ENCODE measurements at regions not wholly inside any gene's neighbourhood (a gene's known extent, or its start where the extent isn't known, plus 50 kb on each side); places are given as distances from the start of the nearest gene placed in this dataset.

DNA sequence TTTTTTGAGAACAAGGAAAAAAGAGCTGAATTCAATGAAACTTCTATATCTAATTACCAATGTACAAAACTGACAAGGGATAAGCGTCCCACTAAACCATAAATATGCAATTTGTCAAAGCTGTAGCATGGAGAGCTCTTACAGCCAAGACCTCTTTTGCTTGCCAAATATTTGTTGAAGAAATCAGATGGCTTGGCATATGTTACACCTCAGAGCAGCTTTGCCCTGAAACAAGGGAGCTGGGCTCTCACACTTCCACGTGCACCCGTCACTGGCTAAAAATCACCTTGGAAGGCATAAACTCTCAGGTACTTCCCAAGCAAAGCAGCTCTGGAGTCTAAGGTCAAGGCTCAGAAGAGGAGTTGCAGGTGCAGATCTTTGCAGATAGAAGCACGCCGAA lies 324.7 kb upstream of the SLCO3A1 start:
- Mint-ChIP-seq H3K27ac (no peak overlapping the region), H3K9me3 (ENCODE audit: insufficient read depth) (no peaks in the 10 kb centered on the region), H3K36me3 (ENCODE audit: low read depth) (no peaks in the 10 kb centered on the region), H3K27me3 (ENCODE audit: low read depth) (peaks cover 12% of the 10 kb centered on the region), H3K4me1 (ENCODE audit: low read depth) (peaks cover 17% of the 10 kb centered on the region), H3K4me3 (no peak overlapping the region)
- no peak for DNase-seq
- ChIA-PET CTCF (interaction anchor here (1.2 kb wide), 1 partner anchor 226 kb away, joined by 3 read pairs; no protein-coding TSS in a partner anchor), POLR2A (no interaction called here)
- no peak for ATAC-seq

DNA sequence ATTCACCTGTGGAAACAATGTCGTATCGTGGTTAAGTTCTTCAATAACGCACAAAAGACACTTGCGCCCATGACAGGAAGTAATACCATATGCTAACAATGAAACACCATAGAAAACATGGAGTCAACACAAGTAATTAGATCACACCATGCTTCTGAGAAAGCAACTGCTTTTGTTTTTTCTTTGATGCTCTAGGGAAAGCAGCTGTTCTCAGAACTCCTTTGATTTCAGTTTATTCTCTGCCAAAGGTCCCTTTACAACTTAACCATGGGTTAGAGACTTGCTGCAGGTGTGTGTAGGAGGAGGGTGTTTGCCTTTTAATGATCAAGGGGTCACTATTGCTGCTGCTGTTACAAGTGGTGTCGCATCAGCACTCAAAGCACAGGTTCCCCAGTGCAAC lies 324.0 kb upstream of the SLCO3A1 start:
- ATAC-seq = no peak
- H3K27me3 Mint-ChIP-seq (ENCODE audit: low read depth) = peaks cover 8% of the 10 kb centered on the region
- ChIA-PET CTCF (interaction anchor here (1.2 kb wide), 1 partner anchor 227 kb away, joined by 3 read pairs; no protein-coding TSS in a partner anchor), POLR2A (no interaction called here)
- H3K9me3 Mint-ChIP-seq (ENCODE audit: insufficient read depth) = no peaks in the 10 kb centered on the region
- no peak overlapping the region for H3K4me3 Mint-ChIP-seq
- H3K4me1 Mint-ChIP-seq (ENCODE audit: low read depth) = peaks cover 10% of the 10 kb centered on the region
- no peak for DNase-seq
- no peak overlapping the region for H3K27ac Mint-ChIP-seq
- no peaks in the 10 kb centered on the region for H3K36me3 Mint-ChIP-seq (ENCODE audit: low read depth)

DNA sequence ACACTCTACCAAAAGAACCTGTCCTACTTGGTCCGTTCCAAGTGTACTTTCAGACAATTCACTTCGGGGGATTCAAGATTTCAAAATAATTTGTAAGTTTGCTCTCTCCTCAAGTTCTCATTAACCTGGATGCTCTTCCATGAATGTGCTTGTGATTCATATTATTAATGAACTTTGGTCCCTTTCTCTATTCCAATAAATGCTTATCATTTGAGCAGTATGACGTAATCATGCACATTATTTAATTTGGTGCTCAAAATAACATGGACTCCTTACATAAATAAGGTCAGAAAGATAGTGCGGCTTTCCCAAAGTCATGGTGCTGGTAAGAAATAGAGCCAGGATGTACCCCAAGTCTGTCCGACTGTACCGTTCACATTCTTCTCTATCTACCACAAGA lies 323.2 kb upstream of the SLCO3A1 start:
- DNase-seq = no peak
- Mint-ChIP-seq H3K36me3 (ENCODE audit: low read depth) (no peaks in the 10 kb centered on the region), H3K4me3 (no peak overlapping the region), H3K27ac (no peak overlapping the region), H3K4me1 (ENCODE audit: low read depth) (peaks cover 10% of the 10 kb centered on the region), H3K27me3 (ENCODE audit: low read depth) (peaks cover 12% of the 10 kb centered on the region), H3K9me3 (ENCODE audit: insufficient read depth) (no peaks in the 10 kb centered on the region)
- ATAC-seq = no peak
- CTCF ChIA-PET = interaction anchor here (1.2 kb wide), 1 partner anchor 228 kb away, joined by 3 read pairs; no protein-coding TSS in a partner anchor
- POLR2A ChIA-PET = no interaction called here

DNA sequence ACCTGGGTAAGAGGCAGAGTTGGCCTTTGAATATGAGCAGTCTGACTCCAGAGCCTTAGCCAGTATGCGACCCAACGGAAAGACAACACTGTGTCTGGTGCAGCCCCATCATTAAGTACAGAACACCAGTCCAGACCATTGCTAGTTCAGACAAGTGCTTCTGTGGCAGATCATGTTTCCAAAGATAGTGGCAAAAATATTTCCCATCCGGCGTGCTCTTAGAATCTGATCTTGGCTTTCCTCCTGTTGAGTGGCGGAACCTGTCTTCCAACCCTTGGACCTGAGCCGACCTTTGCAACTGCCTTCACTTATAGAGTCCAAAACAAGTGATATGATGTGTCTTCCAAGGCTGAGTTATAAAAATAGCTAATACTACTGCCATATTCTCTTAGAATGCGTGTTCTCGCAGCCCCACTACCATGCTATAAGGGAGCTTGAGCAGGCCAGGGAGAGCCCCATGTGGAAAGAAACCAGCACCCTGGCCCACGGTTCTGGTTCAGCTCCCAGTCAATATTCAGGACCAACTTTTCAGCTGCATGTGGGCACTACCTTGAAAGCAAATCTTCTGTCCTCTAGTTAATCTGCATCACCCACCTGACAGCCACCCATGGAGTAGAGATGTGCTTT lies 322.4 kb upstream of the SLCO3A1 start:
- no peak for DNase-seq
- H3K27ac Mint-ChIP-seq = no peak overlapping the region
- no peaks in the 10 kb centered on the region for H3K9me3 Mint-ChIP-seq (ENCODE audit: insufficient read depth)
- ATAC-seq = no peak
- H3K4me1 Mint-ChIP-seq (ENCODE audit: low read depth) = peaks cover 10% of the 10 kb centered on the region
- ChIA-PET CTCF (no interaction called here), POLR2A (no interaction called here)
- H3K4me3 Mint-ChIP-seq = no peak overlapping the region
- no peaks in the 10 kb centered on the region for H3K36me3 Mint-ChIP-seq (ENCODE audit: low read depth)
- H3K27me3 Mint-ChIP-seq (ENCODE audit: low read depth) = peaks cover 12% of the 10 kb centered on the region

DNA sequence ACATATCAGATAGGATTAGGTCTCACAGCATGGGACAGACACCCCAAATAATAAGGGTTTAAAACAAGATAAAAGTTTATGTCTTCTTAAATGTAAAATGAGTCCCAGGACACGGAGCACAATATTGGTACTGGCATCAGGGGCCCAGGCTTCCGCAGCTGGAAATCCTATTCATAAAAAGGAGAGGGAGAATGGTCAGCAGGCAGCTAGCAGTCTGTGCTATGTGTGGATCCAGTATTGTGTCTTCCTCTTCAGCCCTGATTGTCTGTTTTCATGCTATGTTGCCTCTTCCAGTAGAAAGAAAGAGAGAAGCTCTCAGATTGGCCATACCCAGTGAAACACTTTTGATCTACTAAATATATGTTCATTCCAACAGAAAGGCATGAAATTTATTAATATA lies 319.3 kb upstream of the SLCO3A1 start:
- POLR2A ChIA-PET = no interaction called here
- Mint-ChIP-seq H3K36me3 (ENCODE audit: low read depth) (no peaks in the 10 kb centered on the region), H3K4me1 (ENCODE audit: low read depth) (peaks cover 7% of the 10 kb centered on the region), H3K27ac (no peak overlapping the region), H3K9me3 (ENCODE audit: insufficient read depth) (no peaks in the 10 kb centered on the region), H3K4me3 (no peak overlapping the region), H3K27me3 (ENCODE audit: low read depth) (peaks cover 6% of the 10 kb centered on the region)
- CTCF ChIA-PET = no interaction called here
- no peak for ATAC-seq
- DNase-seq = no peak

DNA sequence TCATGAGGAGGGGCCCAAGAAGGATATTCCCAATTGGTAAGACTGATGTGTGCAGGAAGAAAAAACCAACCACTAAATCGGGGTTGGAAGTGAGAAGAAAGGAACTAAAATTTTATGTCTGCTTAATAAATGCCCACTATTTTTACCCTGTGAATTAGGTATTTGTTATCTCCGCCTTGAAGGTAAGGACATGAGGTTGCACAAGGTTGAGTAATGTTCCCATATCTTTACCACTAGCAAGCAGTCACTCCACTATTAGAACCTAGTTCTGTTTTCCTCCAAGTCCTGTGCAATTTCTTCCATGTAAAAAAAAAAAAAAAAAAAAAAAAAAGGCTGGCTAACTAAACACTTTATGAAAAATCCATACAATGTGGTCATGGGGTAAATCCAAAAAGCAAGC lies 318.5 kb upstream of the SLCO3A1 start:
- Mint-ChIP-seq H3K27ac (no peak overlapping the region), H3K36me3 (ENCODE audit: low read depth) (no peaks in the 10 kb centered on the region), H3K4me1 (ENCODE audit: low read depth) (peaks cover 1% of the 10 kb centered on the region), H3K4me3 (no peak overlapping the region), H3K27me3 (ENCODE audit: low read depth) (peaks cover 6% of the 10 kb centered on the region), H3K9me3 (ENCODE audit: insufficient read depth) (no peaks in the 10 kb centered on the region)
- ChIA-PET CTCF (no interaction called here), POLR2A (no interaction called here)
- ATAC-seq (no peak), DNase-seq (no peak)

DNA sequence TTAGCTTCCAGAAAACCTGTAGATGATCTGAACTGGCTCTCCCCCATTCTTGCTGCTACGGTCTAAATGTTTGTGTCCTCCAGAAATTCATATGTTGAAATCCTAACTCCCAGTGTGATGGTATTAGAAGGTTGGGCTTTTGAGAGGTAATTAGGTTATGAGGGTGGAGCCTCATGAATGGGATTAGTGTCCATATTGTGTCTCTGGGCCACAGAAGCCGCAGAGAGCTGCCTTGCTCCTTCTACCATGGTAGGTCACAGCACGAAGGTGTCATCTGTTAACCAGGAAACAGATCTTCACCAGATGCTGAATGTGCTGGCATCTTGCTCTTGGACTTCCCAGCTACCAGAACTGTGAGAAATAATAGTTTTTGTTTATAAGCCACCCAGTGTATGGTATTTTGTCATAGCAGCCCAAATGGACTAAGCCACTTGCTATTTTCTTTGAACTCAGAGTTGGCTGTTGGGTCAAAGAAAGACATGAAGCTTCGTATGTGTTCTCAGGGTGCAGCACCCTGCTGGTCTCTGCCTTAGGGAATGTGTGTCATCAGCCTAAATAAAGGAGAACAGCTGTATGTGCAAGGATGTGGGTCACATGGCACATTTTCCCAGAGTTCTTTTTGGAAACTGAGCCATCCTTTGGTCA lies 317.5 kb upstream of the SLCO3A1 start:
- H3K9me3 Mint-ChIP-seq (ENCODE audit: insufficient read depth) = no peaks in the 10 kb centered on the region
- H3K36me3 Mint-ChIP-seq (ENCODE audit: low read depth) = no peaks in the 10 kb centered on the region
- ATAC-seq = no peak
- ChIA-PET POLR2A (no interaction called here), CTCF (interaction anchor here (1.5 kb wide), 1 partner anchor 170 kb away, joined by 3 read pairs; no protein-coding TSS in a partner anchor)
- H3K27me3 Mint-ChIP-seq (ENCODE audit: low read depth) = peaks cover 8% of the 10 kb centered on the region
- no peaks in the 10 kb centered on the region for H3K4me1 Mint-ChIP-seq (ENCODE audit: low read depth)
- no peak for DNase-seq
- no peak overlapping the region for H3K4me3 Mint-ChIP-seq
- no peak overlapping the region for H3K27ac Mint-ChIP-seq

DNA sequence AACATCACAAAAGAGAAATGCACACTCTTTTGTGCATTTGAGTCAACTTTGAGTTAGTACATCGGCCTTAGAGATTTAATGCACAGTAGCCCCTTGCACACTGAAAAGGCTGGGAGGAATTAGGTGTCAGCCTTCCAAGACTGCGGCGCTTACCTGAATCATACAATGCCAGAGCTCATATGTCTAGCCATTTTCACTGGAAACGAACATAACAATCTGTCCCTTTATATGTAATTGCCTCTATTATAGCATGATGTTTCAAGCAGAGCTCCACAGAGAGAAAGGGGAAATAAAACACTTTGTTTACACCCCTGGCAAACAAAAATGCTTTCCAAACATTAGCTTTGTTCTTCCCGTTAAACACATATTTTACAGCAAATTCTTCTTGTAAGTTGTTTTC lies 315.7 kb upstream of the SLCO3A1 start:
- Mint-ChIP-seq H3K9me3 (ENCODE audit: insufficient read depth) (no peaks in the 10 kb centered on the region), H3K36me3 (ENCODE audit: low read depth) (no peaks in the 10 kb centered on the region), H3K4me3 (no peak overlapping the region), H3K4me1 (ENCODE audit: low read depth) (no peaks in the 10 kb centered on the region), H3K27me3 (ENCODE audit: low read depth) (peaks cover 10% of the 10 kb centered on the region), H3K27ac (no peak overlapping the region)
- ATAC-seq = no peak
- CTCF ChIA-PET = no interaction called here
- POLR2A ChIA-PET = no interaction called here
- DNase-seq = no peak

DNA sequence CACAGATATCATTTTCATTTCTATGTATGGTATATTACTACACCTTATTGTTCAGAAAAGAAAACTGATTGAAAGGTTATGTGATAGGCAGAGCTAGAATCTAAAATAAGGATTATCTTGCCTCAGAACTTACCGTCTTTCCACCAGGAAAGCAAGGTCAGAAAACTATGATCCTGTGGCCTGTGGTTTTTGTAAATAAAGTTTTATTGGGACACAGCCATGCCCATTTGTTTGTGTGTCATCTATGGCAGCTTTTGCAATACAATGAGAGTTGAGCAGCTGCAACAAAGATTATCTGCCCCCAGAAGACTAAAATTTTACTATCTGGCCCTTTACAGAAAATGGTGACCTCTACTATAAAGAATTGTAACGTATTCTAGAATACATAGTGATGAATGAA lies 314.7 kb upstream of the SLCO3A1 start:
- DNase-seq (no peak), ATAC-seq (no peak)
- ChIA-PET CTCF (no interaction called here), POLR2A (no interaction called here)
- Mint-ChIP-seq H3K4me3 (no peak overlapping the region), H3K27ac (no peak overlapping the region), H3K27me3 (ENCODE audit: low read depth) (peaks cover 12% of the 10 kb centered on the region), H3K4me1 (ENCODE audit: low read depth) (no peaks in the 10 kb centered on the region), H3K9me3 (ENCODE audit: insufficient read depth) (no peaks in the 10 kb centered on the region), H3K36me3 (ENCODE audit: low read depth) (no peaks in the 10 kb centered on the region)

DNA sequence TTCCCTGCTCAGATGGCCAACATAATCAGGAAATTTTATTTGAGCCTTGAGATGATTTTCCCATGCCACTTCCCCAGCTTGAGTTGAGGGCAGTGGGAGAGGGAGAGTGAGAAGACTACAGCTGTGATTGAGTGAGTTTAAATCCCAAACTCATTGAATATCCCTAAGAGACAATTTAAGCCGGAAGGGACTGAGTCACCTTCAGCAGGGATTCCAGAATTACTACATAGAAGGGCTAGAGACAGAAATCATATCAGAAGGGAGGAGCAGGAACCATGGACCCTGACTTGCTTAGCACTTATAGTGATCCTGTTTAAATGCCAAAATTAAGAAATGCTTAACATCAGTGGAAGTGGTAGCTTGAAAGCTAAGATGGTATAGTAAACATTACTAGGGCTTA lies 312.2 kb upstream of the SLCO3A1 start:
- Mint-ChIP-seq H3K9me3 (ENCODE audit: insufficient read depth) (no peaks in the 10 kb centered on the region), H3K36me3 (ENCODE audit: low read depth) (no peaks in the 10 kb centered on the region), H3K4me1 (ENCODE audit: low read depth) (no peaks in the 10 kb centered on the region), H3K27me3 (ENCODE audit: low read depth) (peaks cover 9% of the 10 kb centered on the region), H3K27ac (no peak overlapping the region), H3K4me3 (no peak overlapping the region)
- ATAC-seq = no peak
- ChIA-PET POLR2A (no interaction called here), CTCF (no interaction called here)
- no peak for DNase-seq

DNA sequence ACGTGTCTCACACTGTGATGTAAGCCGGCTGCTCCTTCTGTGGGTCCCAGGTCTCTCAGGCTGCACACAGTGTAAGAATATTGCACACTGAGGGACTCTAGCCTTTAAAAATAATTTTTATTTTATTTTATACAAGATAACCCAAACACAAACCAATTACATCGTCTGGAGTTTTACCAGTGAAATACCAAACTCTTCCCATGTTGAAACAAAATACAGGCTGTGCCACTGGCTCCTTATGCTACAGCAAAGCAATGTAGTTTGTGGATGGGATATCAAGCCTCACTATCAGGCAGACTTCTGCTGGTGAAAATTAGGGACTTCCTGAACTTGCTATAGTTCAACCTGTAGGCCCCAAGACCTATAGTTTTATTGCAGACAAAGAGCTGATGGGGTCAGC lies 311.3 kb upstream of the SLCO3A1 start:
- no peak overlapping the region for H3K27ac Mint-ChIP-seq
- ChIA-PET CTCF (no interaction called here), POLR2A (no interaction called here)
- no peak overlapping the region for H3K4me3 Mint-ChIP-seq
- no peaks in the 10 kb centered on the region for H3K4me1 Mint-ChIP-seq (ENCODE audit: low read depth)
- H3K9me3 Mint-ChIP-seq (ENCODE audit: insufficient read depth) = no peaks in the 10 kb centered on the region
- ATAC-seq = no peak
- no peak for DNase-seq
- no peaks in the 10 kb centered on the region for H3K36me3 Mint-ChIP-seq (ENCODE audit: low read depth)
- H3K27me3 Mint-ChIP-seq (ENCODE audit: low read depth) = peaks cover 9% of the 10 kb centered on the region

DNA sequence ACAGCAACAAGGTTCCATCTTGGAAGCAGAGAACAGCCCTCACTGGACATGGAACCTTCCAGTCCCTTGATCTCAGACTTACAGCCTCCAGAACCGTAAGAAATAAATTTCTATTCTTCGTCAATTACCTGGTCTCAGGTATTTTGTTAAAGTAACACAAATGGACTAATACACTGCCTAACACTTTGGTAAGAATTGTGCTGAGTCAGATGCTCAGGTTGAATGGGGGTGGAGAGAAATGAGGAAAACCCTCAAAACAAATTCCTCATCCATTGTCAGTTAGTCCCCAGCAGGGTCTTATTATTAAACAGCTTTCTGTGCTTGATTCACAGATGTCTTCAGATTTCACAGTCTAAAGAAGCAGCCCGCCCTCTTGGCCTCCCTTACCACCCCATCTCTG lies 306.2 kb upstream of the SLCO3A1 start:
- no peak for ATAC-seq
- CTCF ChIA-PET = no interaction called here
- Mint-ChIP-seq H3K4me3 (no peak overlapping the region), H3K27me3 (ENCODE audit: low read depth) (peaks cover 3% of the 10 kb centered on the region), H3K9me3 (ENCODE audit: insufficient read depth) (no peaks in the 10 kb centered on the region), H3K36me3 (ENCODE audit: low read depth) (no peaks in the 10 kb centered on the region), H3K4me1 (ENCODE audit: low read depth) (no peaks in the 10 kb centered on the region), H3K27ac (no peak overlapping the region)
- POLR2A ChIA-PET = no interaction called here
- DNase-seq = no peak

DNA sequence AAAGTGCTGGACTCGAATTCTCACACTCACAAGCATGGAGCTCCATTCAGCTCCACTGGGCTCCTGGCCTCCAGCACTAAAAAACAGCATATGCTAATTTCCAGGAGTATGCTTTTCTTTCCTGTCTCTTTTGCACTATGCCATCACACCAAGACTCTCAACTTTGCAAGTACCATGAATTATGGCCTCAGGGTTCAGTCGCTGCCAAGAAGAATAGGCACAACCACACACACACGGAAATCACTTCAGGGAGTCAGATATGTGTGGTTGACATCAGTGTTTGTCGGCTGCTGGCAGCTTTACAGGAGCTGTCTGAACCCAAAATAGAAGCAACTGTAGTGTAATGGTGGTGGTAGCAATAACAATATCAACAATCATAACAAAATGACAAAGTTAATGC lies 305.0 kb upstream of the SLCO3A1 start:
- ChIA-PET POLR2A (no interaction called here), CTCF (no interaction called here)
- Mint-ChIP-seq H3K27ac (no peak overlapping the region), H3K9me3 (ENCODE audit: insufficient read depth) (no peaks in the 10 kb centered on the region), H3K4me3 (no peak overlapping the region), H3K36me3 (ENCODE audit: low read depth) (no peaks in the 10 kb centered on the region), H3K27me3 (ENCODE audit: low read depth) (peaks cover 2% of the 10 kb centered on the region), H3K4me1 (ENCODE audit: low read depth) (no peaks in the 10 kb centered on the region)
- ATAC-seq (no peak), DNase-seq (no peak)

Measured in activated CD8-positive, alpha-beta T cell treated with anti-CD3 and anti-CD28 coated beads, Interleukin-2, amount 10 ng/mL, durations not matched to agents 7 days and 5 days (primary cell).